Nephron (organoid): ENCODE measurements at regions not wholly inside any gene's neighbourhood (a gene's known extent, or its start where the extent isn't known, plus 50 kb on each side); places are given as distances from the start of the nearest gene placed in this dataset.

ENCODE experiments used
- H3K27ac Mint-ChIP-seq, 3 experiments: 2 replicates each; pipeline ENCODE4 v1.8.0; 2020; ENCODE audit warnings: mixed read lengths in 3 of 3, mild to moderate bottlenecking in 2 of 3, moderate library complexity in 1 of 3
- H3K27me3 Mint-ChIP-seq: 2 replicates; pipeline ENCODE4 v1.8.0; 2021; ENCODE audit warnings: low read depth, mild to moderate bottlenecking, moderate library complexity, mixed read lengths
- H3K36me3 Mint-ChIP-seq: 2 replicates; pipeline ENCODE4 v1.8.0; 2020; ENCODE audit warnings: low read depth, mixed read lengths
- H3K4me1 Mint-ChIP-seq: 2 replicates; pipeline ENCODE4 v1.8.0; 2020; ENCODE audit warnings: mixed read lengths
- H3K4me3 Mint-ChIP-seq, 3 experiments: 2 replicates each; pipeline ENCODE4 v1.8.0; 2020; ENCODE audit warnings: mild to moderate bottlenecking in 3 of 3, mixed read lengths in 3 of 3, moderate library complexity in 2 of 3
- H3K9me3 Mint-ChIP-seq: 2 replicates; pipeline ENCODE4 v1.8.0; 2020; ENCODE audit warnings: mixed read lengths
- TF ChIP-seq, protein P1 (sequence below), 3 experiments: fragments of 200-600 bp; sonication (generic); IDR thresholded peaks; one replicate each; pipeline ENCODE4 v1.5.0; 2021; ENCODE audit warnings: antibody characterized with exemption in 3 of 3; ENCODE audit not compliant: unreplicated experiment in 3 of 3

DNA sequence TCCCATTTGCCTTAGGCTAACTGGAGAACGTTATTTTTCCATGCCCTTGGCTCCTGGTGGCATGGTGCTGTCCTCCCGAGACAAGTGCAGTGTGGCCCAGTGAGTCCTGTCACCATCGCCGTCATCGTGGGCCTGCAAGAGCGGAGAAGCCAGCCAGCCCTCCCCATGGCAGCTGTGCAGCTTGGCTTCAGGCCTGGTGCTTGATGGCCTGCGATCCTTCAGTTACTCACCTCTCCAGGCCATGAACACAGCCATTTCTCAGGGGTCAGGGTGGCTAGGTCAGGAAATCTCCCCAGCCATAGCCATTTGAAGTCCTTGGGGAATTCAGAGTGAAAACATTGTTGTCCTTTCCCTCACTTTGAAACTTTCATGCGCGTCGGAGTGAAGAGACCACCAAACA, 189.0 kb upstream of the RGMA start:
- TF ChIP-seq, protein P1, sequence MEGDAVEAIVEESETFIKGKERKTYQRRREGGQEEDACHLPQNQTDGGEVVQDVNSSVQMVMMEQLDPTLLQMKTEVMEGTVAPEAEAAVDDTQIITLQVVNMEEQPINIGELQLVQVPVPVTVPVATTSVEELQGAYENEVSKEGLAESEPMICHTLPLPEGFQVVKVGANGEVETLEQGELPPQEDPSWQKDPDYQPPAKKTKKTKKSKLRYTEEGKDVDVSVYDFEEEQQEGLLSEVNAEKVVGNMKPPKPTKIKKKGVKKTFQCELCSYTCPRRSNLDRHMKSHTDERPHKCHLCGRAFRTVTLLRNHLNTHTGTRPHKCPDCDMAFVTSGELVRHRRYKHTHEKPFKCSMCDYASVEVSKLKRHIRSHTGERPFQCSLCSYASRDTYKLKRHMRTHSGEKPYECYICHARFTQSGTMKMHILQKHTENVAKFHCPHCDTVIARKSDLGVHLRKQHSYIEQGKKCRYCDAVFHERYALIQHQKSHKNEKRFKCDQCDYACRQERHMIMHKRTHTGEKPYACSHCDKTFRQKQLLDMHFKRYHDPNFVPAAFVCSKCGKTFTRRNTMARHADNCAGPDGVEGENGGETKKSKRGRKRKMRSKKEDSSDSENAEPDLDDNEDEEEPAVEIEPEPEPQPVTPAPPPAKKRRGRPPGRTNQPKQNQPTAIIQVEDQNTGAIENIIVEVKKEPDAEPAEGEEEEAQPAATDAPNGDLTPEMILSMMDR (IDR thresholded peaks at IDR 0.05; ENCODE audit: unreplicated experiment in 3 of 3) = no peak
- H3K36me3 Mint-ChIP-seq = no peaks in the 10 kb centered on the region
- peaks cover 39% of the 10 kb centered on the region for H3K4me1 Mint-ChIP-seq
- no peaks in the 10 kb centered on the region for H3K9me3 Mint-ChIP-seq
- H3K27ac Mint-ChIP-seq = no peak overlapping the region
- H3K4me3 Mint-ChIP-seq = no peak overlapping the region
- H3K27me3 Mint-ChIP-seq = peaks cover 5% of the 10 kb centered on the region

DNA sequence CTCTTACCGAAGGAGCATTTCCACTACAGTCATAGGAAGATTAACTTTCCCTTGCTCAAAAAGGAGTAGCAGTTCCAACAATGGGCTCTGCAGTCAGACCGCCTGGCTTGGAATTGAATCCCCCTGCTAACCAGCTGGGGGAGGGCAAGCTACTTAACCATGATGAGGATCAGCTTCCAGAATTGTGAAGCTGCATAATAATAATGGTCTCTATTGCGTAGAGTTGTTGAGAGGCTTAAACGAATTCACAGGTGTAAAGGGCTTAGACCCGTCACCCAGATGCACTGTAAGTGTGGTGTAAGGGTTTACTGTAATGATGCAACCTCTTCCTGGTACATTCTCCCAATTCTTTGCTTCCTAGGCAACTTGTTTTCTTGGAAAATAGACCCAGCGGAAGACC, 185.2 kb upstream of the RGMA start:
- Mint-ChIP-seq H3K9me3 (peaks cover 9% of the 10 kb centered on the region), H3K27ac (peak overlapping the region in 1 of 3 experiments; percentile 0), H3K36me3 (no peaks in the 10 kb centered on the region), H3K27me3 (peaks cover 9% of the 10 kb centered on the region), H3K4me1 (peaks cover 35% of the 10 kb centered on the region), H3K4me3 (no peak overlapping the region)
- TF ChIP-seq, protein P1 (IDR thresholded peaks at IDR 0.05; ENCODE audit: unreplicated experiment in 3 of 3) = no peak

DNA sequence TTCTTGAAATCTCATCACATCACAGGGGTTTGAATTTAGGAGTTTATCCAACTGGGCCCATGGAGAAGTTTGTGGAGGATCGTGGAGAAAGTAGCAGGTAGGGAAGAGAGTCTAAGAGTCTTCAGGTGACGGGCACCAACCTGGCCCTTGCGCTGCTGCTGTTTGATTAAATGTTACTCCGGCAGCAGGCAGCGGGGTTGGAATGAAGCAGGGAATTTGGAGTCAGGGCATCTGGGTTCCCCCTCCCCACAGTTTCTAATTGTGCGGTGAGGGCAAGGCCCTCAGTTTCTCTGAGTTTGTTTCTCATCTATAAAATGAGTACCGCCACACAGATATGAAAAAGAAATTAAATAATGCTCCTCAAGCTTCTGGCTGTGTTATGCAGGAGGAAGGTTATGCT, 182.9 kb upstream of the RGMA start:
- Mint-ChIP-seq H3K27me3 (peaks cover 10% of the 10 kb centered on the region), H3K9me3 (peaks cover 15% of the 10 kb centered on the region), H3K36me3 (no peaks in the 10 kb centered on the region), H3K27ac (no peak overlapping the region), H3K4me3 (no peak overlapping the region), H3K4me1 (peaks cover 29% of the 10 kb centered on the region)
- TF ChIP-seq, protein P1 (IDR thresholded peaks at IDR 0.05; ENCODE audit: unreplicated experiment in 3 of 3) = no peak

DNA sequence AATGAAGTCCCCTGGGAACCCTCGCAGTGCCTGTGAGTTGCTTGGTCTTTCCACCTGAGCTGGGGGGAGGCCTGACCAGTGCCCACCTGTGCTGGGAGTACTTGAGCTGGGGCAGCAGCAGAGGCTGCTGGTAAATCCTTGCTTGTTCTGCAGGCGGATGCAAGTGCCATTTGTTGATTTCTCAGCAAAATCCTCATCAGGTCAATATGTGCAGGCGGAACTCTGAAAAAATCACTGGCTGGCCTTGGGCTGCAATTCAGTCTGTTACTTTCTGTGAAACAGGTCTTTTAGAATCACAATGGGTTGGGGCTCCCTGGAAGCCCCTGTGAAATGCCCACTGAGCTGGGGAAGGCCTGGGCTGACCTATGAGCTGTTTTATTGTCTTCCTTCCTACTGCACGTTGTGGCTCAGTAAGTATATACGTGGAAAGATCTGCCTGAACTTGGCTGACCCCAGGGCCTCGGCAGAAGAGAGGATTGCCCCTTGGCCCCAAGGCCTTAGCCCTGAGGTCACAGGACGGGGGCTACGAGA, 182.0 kb upstream of the RGMA start:
- Mint-ChIP-seq H3K27ac (no peak overlapping the region), H3K27me3 (peaks cover 10% of the 10 kb centered on the region), H3K4me3 (no peak overlapping the region), H3K4me1 (peaks cover 29% of the 10 kb centered on the region), H3K9me3 (peaks cover 15% of the 10 kb centered on the region), H3K36me3 (no peaks in the 10 kb centered on the region)
- TF ChIP-seq, protein P1 (IDR thresholded peaks at IDR 0.05; ENCODE audit: unreplicated experiment in 3 of 3) = no peak

DNA sequence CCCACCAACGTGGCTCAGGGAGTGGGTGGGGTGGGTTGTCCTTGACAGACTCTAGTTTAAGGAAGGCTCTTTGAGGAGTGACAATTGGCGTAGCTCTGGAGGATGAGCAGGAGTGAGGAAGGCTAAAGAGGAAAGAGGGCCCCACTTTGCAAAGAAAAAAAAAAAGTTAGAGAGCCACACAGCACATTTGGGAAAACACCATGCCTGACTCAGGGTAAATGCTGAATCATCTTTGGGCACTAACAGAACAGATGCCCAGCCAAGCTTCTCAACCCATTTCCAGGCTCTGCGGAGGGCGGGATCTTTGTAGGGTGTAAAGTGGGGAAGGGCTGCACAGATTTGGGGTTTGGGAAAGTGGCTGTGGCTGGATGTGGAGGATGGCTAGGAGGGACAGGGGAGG, 179.1 kb upstream of the RGMA start:
- TF ChIP-seq, protein P1 (IDR thresholded peaks at IDR 0.05; ENCODE audit: unreplicated experiment in 3 of 3) = no peak
- peaks cover 28% of the 10 kb centered on the region for H3K4me1 Mint-ChIP-seq
- H3K36me3 Mint-ChIP-seq = no peaks in the 10 kb centered on the region
- no peak overlapping the region for H3K4me3 Mint-ChIP-seq
- H3K27me3 Mint-ChIP-seq = peaks cover 15% of the 10 kb centered on the region
- peaks cover 23% of the 10 kb centered on the region for H3K9me3 Mint-ChIP-seq
- H3K27ac Mint-ChIP-seq = no peak overlapping the region

DNA sequence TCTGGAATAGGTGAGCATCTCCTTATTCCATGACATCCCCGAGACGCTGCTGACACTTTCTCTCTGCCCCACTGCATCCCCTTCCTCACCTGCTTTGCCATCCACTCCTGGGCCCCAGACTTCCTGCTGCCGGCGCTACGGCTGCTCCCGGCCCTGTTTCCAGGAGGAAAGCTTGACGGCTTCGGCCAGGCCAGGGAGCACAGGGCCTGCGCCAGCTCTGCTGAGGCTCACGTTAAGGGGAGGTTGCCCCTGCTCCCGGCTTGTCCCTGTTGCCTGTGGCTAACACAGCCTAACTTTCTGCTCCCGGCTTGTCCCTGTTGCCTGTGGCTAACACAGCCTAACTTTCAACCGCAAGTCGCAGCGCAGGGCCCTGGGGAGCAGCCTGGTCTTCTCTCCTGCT, 177.3 kb upstream of the RGMA start:
- Mint-ChIP-seq H3K4me3 (no peak overlapping the region), H3K9me3 (peaks cover 23% of the 10 kb centered on the region), H3K36me3 (no peaks in the 10 kb centered on the region), H3K4me1 (peaks cover 29% of the 10 kb centered on the region), H3K27me3 (peaks cover 15% of the 10 kb centered on the region), H3K27ac (no peak overlapping the region)
- TF ChIP-seq, protein P1 (IDR thresholded peaks at IDR 0.05; ENCODE audit: unreplicated experiment in 3 of 3) = no peak
